ENCODE measurements at regions not wholly inside any gene's neighbourhood (a gene's known extent, or its start where the extent isn't known, plus 50 kb on each side); places are given as distances from the start of the nearest gene placed in this dataset.
A peak's percentile ranks its signal among the peaks of the same experiment; 100 is the strongest.

DNA sequence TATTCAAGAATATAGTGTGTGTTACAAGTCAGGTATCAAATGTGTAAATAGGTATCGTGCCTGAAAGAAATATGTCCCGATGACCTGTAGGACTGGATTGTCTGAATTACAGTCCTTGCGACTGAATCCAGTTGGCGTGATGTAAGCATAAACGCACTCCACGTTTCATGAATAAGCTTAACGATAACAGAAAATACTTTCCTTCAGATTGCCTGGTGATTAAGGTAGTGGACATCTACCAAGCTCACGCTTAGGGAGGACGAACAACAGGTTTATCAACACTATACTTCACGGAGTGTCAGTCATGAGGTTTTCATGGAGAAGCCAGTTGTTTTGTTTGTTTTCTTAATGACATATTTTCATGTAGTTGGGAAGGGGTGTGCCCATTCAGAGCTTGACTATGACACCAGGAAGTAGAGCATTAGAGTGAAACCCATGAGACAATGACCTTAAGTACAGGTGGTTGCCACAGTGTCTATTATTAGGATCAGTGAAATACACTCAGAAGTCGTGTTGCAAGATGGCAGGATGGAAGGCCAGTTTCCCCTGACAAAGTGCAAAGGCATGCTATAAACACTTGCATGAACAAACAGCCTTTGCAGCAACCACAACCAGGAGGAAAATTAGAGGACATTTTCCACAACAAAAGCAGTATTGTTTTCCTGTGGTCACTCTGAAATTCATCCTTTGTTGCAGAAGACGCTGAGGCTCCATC is 305.8 kb upstream of the PRDM1 start:
- TF ChIP-seq, protein P1, sequence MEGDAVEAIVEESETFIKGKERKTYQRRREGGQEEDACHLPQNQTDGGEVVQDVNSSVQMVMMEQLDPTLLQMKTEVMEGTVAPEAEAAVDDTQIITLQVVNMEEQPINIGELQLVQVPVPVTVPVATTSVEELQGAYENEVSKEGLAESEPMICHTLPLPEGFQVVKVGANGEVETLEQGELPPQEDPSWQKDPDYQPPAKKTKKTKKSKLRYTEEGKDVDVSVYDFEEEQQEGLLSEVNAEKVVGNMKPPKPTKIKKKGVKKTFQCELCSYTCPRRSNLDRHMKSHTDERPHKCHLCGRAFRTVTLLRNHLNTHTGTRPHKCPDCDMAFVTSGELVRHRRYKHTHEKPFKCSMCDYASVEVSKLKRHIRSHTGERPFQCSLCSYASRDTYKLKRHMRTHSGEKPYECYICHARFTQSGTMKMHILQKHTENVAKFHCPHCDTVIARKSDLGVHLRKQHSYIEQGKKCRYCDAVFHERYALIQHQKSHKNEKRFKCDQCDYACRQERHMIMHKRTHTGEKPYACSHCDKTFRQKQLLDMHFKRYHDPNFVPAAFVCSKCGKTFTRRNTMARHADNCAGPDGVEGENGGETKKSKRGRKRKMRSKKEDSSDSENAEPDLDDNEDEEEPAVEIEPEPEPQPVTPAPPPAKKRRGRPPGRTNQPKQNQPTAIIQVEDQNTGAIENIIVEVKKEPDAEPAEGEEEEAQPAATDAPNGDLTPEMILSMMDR (IDR thresholded peaks at IDR 0.05; ENCODE audit: insufficient read depth, low read length, severe bottlenecking) = no peak
- no peaks in the 10 kb centered on the region for H3K36me3 ChIP-seq (ENCODE audit: control insufficient read depth, insufficient read depth, low read length)
- DNase-seq (ENCODE audit: low read depth) (peak; percentile 61), FAIRE-seq (no peak)
- no peak overlapping the region for H3K4me3 ChIP-seq (ENCODE audit: low read depth, low read length)
- no peaks in the 10 kb centered on the region for H3K27me3 ChIP-seq (ENCODE audit: control insufficient read depth, insufficient read depth, low read length)

DNA sequence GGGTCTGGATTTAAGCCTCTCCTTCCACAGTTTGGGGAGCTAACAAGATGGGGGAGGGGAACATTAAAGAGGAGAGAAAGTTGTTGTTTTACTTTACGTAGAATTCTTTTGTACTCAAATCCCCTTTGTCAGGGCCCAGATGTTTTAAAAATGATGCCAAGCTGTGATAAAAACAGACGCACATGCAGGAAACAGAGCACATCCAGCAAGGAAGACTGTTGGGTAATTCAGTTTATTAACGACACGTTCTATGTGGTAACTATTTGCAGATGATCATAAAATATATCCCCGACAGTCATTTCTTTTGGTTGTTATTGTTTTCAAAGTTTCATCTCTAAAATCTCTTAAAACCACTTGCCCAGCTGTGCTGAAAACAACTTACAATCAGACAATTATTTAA is 307.0 kb upstream of the PRDM1 start:
- TF ChIP-seq, protein P1 (IDR thresholded peaks at IDR 0.05; ENCODE audit: insufficient read depth, low read length, severe bottlenecking) = no peak
- Histone ChIP-seq H3K36me3 (ENCODE audit: control insufficient read depth, insufficient read depth, low read length) (no peaks in the 10 kb centered on the region), H3K27me3 (ENCODE audit: control insufficient read depth, insufficient read depth, low read length) (no peaks in the 10 kb centered on the region), H3K4me3 (ENCODE audit: low read depth, low read length) (no peak overlapping the region)
- FAIRE-seq = peak; percentile 32
- no peak for DNase-seq (ENCODE audit: low read depth)

DNA sequence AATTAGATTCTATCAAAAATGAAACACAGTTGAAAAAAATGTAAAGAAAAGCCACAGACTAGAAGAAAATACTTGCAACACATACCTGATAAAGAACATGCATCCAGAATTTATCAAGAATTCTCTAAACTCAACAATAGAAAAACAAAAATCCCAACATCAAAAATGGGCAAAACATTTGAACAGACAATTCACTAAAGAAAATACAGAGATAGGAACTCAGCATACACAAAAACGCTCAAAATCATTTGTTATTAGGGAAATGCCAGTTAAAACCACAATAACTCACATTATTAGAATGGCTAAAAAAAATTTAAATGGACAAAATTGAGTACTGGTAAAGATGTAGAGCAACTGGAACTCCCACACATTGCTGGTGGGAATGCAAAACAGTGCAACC is 311.0 kb upstream of the PRDM1 start:
- H3K36me3 ChIP-seq (ENCODE audit: control insufficient read depth, insufficient read depth, low read length) = no peaks in the 10 kb centered on the region
- FAIRE-seq (no peak), DNase-seq (ENCODE audit: low read depth) (no peak)
- no peak overlapping the region for H3K4me3 ChIP-seq (ENCODE audit: low read depth, low read length)
- H3K27me3 ChIP-seq (ENCODE audit: control insufficient read depth, insufficient read depth, low read length) = no peaks in the 10 kb centered on the region
- TF ChIP-seq, protein P1 (IDR thresholded peaks at IDR 0.05; ENCODE audit: insufficient read depth, low read length, severe bottlenecking) = no peak

DNA sequence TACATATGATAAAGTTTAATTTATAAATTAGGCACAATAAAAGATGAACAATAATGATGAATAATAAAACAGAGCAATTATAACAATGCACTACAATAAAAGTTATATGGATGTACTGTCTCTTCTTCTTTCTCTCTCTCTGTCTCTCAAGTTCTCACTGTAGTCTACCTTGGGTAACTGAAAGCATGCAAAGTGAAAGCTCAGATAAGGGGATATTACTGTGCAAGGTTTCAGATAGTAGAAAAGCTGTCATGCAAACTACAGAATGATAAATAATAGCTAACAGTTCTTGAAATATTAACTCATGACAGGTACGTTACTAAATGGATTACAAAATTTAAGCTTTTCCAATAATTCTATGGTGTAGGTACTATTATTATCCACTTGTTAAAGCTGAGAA is 311.9 kb upstream of the PRDM1 start:
- Histone ChIP-seq H3K27me3 (ENCODE audit: control insufficient read depth, insufficient read depth, low read length) (no peaks in the 10 kb centered on the region), H3K36me3 (ENCODE audit: control insufficient read depth, insufficient read depth, low read length) (no peaks in the 10 kb centered on the region), H3K4me3 (ENCODE audit: low read depth, low read length) (no peak overlapping the region)
- DNase-seq (ENCODE audit: low read depth) = no peak
- FAIRE-seq = no peak
- TF ChIP-seq, protein P1 (IDR thresholded peaks at IDR 0.05; ENCODE audit: insufficient read depth, low read length, severe bottlenecking) = no peak

DNA sequence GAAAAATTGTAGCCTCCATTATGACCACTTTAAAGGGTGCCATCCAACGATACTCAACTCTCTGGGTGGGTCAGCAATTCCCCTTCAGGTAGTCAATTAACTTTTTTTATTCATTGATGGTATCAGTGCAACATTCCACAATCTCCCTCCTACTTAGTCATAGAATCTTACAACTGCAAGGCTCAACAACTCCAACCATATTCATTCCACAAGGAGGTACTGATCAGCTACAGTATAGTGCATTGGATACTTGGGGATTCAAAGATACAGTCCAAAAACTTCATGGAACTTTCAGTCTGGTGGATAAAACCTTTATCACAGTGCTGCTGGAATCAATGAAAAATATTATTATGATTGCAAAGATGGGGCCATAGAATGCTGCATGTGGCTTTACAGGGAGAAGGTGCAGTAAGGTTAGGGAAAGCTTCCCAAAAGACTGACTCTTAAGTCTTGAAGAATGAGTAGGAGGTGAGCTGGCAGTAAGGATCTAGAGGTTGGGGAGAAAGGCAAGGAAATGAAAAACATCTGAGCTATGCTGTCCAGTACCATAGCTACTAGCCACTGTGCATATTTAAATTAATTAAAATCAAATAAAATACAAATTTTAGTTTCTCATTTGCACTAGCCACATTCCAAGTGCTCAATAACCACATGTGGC is 314.7 kb upstream of the PRDM1 start:
- DNase-seq (ENCODE audit: low read depth) = peak; percentile 44

More for the DNA sequence above, 314.7 kb upstream of the PRDM1 start:
- TF ChIP-seq, protein P1 (IDR thresholded peaks at IDR 0.05; ENCODE audit: insufficient read depth, low read length, severe bottlenecking) = no peak
- H3K36me3 ChIP-seq (ENCODE audit: control insufficient read depth, insufficient read depth, low read length) = no peaks in the 10 kb centered on the region
- H3K4me3 ChIP-seq (ENCODE audit: low read depth, low read length) = no peak overlapping the region
- no peak for FAIRE-seq
- H3K27me3 ChIP-seq (ENCODE audit: control insufficient read depth, insufficient read depth, low read length) = no peaks in the 10 kb centered on the region

All from bronchial epithelial cell (primary cell).